Panc1 (cell line): ENCODE measurements at regions not wholly inside any gene's neighbourhood (a gene's known extent, or its start where the extent isn't known, plus 50 kb on each side); places are given as distances from the start of the nearest gene placed in this dataset.

Source experiments
- ATAC-seq: fragments of 200-7000 bp; cut with Tn5 transposase; 2 replicates; pipeline ENCODE4 v1.9.1; 2020; ENCODE audit warnings: mild to moderate bottlenecking, moderate library complexity
- BruUV-seq: library from RNA; stranded (reverse); fragments of 400-500 nt; replicated peaks from 2 replicates; lab custom pipeline; 2021; lab: Mats Ljungman, UMichigan
- CTCF ChIA-PET: fragments of 300-600 bp; sonication (Branson Sonifier 250); formaldehyde crosslinking; loops from one replicate; lab custom pipeline; 2022; ENCODE audit warnings: antibody characterized with exemption; lab: Charles Lee
- POLR2A ChIA-PET: fragments of 300-600 bp; sonication (Branson Sonifier 250); formaldehyde crosslinking; loops from one replicate; lab custom pipeline; 2022; ENCODE audit warnings: antibody characterized with exemption; lab: Charles Lee
- DNase-seq: peaks from one replicate; pipeline ENCODE4 v3.0.0-alpha.2; 2010; ENCODE audit warnings: low read depth, low spot score
- H3K27ac ChIP-seq: 2 replicates; pipeline ENCODE4 v1.5.1; 2011; ENCODE audit warnings: mild to moderate bottlenecking, low read length, inconsistent platforms
- H3K27me3 ChIP-seq: fragments of 200-500 bp; sonication (Bioruptor generic); 2 replicates; pipeline ENCODE4 v1.6.0; 2014; ENCODE audit warnings: low read length, inconsistent platforms; ENCODE audit not compliant: control insufficient read depth, insufficient read depth
- H3K36me3 ChIP-seq: fragments of 200-500 bp; sonication (Bioruptor generic); 2 replicates; pipeline ENCODE4 v1.5.1; 2014; ENCODE audit warnings: inconsistent platforms, mild to moderate bottlenecking, low read length, moderate library complexity; ENCODE audit not compliant: control insufficient read depth, insufficient read depth
- H3K4me1 ChIP-seq: 2 replicates; pipeline ENCODE4 v1.5.1; 2011; ENCODE audit warnings: inconsistent platforms, mild to moderate bottlenecking, low read length, moderate library complexity; ENCODE audit not compliant: control insufficient read depth, insufficient read depth
- H3K4me3 ChIP-seq, 2 experiments: 2 replicates each; pipeline ENCODE4 v1.5.1; 2011 to 2012; ENCODE audit warnings: low read depth in 2 of 2, low read length in 2 of 2, mild to moderate bottlenecking in 2 of 2, inconsistent platforms in 1 of 2, moderate library complexity in 1 of 2
- H3K9me3 ChIP-seq: fragments of 200-500 bp; sonication (Bioruptor generic); 2 replicates; pipeline ENCODE4 v1.5.1; 2014; ENCODE audit warnings: low read depth, mild to moderate bottlenecking, inconsistent platforms, low read length, moderate library complexity; ENCODE audit not compliant: control insufficient read depth, insufficient read depth
- POLR2AphosphoS5 ChIP-seq: IDR thresholded peaks from 2 replicates; pipeline ENCODE4 v1.6.1; 2012; ENCODE audit warnings: mild to moderate bottlenecking, low read depth, low read length, moderate library complexity
- SIN3A ChIP-seq: IDR thresholded peaks from 2 replicates; pipeline ENCODE4 v1.6.1; 2012; ENCODE audit warnings: low read depth, mild to moderate bottlenecking, low read length, moderate library complexity, borderline replicate concordance; ENCODE audit not compliant: insufficient read depth
- TCF7L2 ChIP-seq: IDR thresholded peaks from 2 replicates; pipeline ENCODE4 v1.6.1; 2011; ENCODE audit warnings: mild to moderate bottlenecking, low read depth, low read length, inconsistent platforms
- in situ Hi-C: cut with HindIII; loops from 2 replicates; pipeline ENCODE4 v1.10.0; 2016; ENCODE audit warnings: low sequenced_read_pairs, low pct_unique_long_range_greater_than_20kb
- intact Hi-C: fragments of 100-400 bp; cut with micrococcal nuclease; formaldehyde crosslinking; loops from one replicate; pipeline ENCODE4 v1.10.0; 2022; ENCODE audit not compliant: unreplicated experiment
- TF ChIP-seq, protein P1 (sequence below): fragments of 450-650 bp; IDR thresholded peaks from 2 replicates; pipeline ENCODE4 v1.5.1; 2017; ENCODE audit warnings: mild to moderate bottlenecking
- TF ChIP-seq, protein P2 (sequence below), 2 experiments: IDR thresholded peaks; 2 replicates each; pipeline ENCODE4 v1.6.1; 2011 to 2012; ENCODE audit warnings: low read depth in 2 of 2, control low read depth in 1 of 2, low read length in 1 of 2, mild to moderate bottlenecking in 1 of 2, moderate library complexity in 1 of 2; ENCODE audit not compliant: insufficient read depth in 1 of 2

DNA sequence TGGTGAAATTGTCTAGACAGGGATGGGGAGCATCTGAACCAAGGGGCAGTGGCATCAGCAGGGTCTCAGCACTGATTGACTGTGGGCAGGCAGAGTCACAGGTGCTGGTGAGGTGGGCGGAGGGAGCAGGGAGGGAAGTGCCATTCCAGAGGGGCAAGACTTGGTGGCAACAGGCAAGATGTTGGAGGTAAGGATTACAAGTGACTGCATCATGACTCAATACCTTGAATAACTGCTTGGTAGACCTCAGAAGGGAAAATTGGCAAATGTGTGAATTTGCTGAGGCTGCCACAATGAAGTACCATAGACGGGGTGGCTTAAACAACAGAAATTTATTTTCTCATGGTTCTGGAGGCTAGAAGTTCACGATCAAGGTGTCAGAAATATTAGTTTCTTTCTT lies 419.1 kb downstream of the HS3ST3B1 start:
- no peak overlapping the region for H3K27ac ChIP-seq
- H3K27me3 ChIP-seq = no peaks in the 10 kb centered on the region
- ChIA-PET POLR2A (no interaction called here), CTCF (no interaction called here)
- intact Hi-C loops (no loop called here), in situ Hi-C loops (no loop called here)
- DNase-seq = no peak
- H3K4me3 ChIP-seq = no peak overlapping the region
- no peaks in the 10 kb centered on the region for H3K36me3 ChIP-seq
- ATAC-seq = no peak
- TF ChIP-seq TCF7L2 (no peak), POLR2AphosphoS5 (no peak), SIN3A (no peak)
- TF ChIP-seq, protein P1, sequence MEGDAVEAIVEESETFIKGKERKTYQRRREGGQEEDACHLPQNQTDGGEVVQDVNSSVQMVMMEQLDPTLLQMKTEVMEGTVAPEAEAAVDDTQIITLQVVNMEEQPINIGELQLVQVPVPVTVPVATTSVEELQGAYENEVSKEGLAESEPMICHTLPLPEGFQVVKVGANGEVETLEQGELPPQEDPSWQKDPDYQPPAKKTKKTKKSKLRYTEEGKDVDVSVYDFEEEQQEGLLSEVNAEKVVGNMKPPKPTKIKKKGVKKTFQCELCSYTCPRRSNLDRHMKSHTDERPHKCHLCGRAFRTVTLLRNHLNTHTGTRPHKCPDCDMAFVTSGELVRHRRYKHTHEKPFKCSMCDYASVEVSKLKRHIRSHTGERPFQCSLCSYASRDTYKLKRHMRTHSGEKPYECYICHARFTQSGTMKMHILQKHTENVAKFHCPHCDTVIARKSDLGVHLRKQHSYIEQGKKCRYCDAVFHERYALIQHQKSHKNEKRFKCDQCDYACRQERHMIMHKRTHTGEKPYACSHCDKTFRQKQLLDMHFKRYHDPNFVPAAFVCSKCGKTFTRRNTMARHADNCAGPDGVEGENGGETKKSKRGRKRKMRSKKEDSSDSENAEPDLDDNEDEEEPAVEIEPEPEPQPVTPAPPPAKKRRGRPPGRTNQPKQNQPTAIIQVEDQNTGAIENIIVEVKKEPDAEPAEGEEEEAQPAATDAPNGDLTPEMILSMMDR = no peak
- TF ChIP-seq, protein P2, sequence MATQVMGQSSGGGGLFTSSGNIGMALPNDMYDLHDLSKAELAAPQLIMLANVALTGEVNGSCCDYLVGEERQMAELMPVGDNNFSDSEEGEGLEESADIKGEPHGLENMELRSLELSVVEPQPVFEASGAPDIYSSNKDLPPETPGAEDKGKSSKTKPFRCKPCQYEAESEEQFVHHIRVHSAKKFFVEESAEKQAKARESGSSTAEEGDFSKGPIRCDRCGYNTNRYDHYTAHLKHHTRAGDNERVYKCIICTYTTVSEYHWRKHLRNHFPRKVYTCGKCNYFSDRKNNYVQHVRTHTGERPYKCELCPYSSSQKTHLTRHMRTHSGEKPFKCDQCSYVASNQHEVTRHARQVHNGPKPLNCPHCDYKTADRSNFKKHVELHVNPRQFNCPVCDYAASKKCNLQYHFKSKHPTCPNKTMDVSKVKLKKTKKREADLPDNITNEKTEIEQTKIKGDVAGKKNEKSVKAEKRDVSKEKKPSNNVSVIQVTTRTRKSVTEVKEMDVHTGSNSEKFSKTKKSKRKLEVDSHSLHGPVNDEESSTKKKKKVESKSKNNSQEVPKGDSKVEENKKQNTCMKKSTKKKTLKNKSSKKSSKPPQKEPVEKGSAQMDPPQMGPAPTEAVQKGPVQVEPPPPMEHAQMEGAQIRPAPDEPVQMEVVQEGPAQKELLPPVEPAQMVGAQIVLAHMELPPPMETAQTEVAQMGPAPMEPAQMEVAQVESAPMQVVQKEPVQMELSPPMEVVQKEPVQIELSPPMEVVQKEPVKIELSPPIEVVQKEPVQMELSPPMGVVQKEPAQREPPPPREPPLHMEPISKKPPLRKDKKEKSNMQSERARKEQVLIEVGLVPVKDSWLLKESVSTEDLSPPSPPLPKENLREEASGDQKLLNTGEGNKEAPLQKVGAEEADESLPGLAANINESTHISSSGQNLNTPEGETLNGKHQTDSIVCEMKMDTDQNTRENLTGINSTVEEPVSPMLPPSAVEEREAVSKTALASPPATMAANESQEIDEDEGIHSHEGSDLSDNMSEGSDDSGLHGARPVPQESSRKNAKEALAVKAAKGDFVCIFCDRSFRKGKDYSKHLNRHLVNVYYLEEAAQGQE (IDR thresholded peaks at IDR 0.05; ENCODE audit: insufficient read depth in 1 of 2, low read depth in 2 of 2, low read length in 1 of 2) = no peak
- H3K9me3 ChIP-seq = no peaks in the 10 kb centered on the region; the same call in 1 of the 2 replicates
- H3K4me1 ChIP-seq = no peaks in the 10 kb centered on the region
- BruUV-seq = no TSS peak

DNA sequence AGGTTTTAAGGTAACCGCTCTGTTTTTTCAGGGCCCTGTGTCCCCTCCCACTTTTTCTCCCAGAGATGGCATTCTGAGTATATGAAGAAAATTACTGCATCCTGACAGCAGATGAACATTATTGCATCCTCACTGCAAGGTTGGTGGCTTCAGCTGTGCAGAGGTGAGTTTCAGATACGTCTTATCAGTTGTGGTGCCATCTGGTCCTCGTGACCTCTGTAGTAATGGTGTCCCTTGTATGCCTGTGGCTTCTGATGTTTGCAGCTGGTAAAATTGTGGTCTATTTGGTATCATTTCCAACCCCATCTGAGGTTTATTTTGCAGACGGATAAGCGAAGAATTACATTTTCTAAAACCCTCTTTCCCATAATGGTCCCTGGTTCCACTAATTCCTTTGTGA lies 417.0 kb downstream of the HS3ST3B1 start:
- no peak for DNase-seq
- intact Hi-C loops (no loop called here), in situ Hi-C loops (no loop called here)
- Histone ChIP-seq H3K4me3 (no peak overlapping the region), H3K4me1 (no peaks in the 10 kb centered on the region), H3K27me3 (no peaks in the 10 kb centered on the region), H3K27ac (no peak overlapping the region), H3K9me3 (no peaks in the 10 kb centered on the region; the same call in 1 of the 2 replicates), H3K36me3 (no peaks in the 10 kb centered on the region)
- no peak for ATAC-seq
- no TSS peak for BruUV-seq
- POLR2A ChIA-PET = no interaction called here
- TF ChIP-seq POLR2AphosphoS5 = no peak
- TF ChIP-seq, protein P1 = no peak
- TF ChIP-seq TCF7L2 = no peak
- TF ChIP-seq, protein P2 (IDR thresholded peaks at IDR 0.05; ENCODE audit: insufficient read depth in 1 of 2, low read depth in 2 of 2, low read length in 1 of 2) = no peak
- TF ChIP-seq SIN3A = no peak
- CTCF ChIA-PET = no interaction called here
